Endothelial cell (in vitro differentiated cells): ENCODE measurements at regions not wholly inside any gene's neighbourhood (a gene's known extent, or its start where the extent isn't known, plus 50 kb on each side); places are given as distances from the start of the nearest gene placed in this dataset.
A peak's percentile ranks its signal among the peaks of the same experiment; 100 is the strongest.

Source experiments
- DNase-seq: peaks from one replicate; pipeline ENCODE4 v3.0.0; 2021; ENCODE audit warnings: low spot score
- H3K27ac Mint-ChIP-seq: one replicate; pipeline ENCODE4 v1.8.0; 2021; ENCODE audit warnings: mixed read lengths, inconsistent platforms; ENCODE audit not compliant: unreplicated experiment
- H3K27me3 Mint-ChIP-seq: one replicate; pipeline ENCODE4 v1.8.0; 2021; ENCODE audit warnings: mild to moderate bottlenecking, moderate library complexity, mixed read lengths, inconsistent platforms; ENCODE audit not compliant: unreplicated experiment
- H3K36me3 Mint-ChIP-seq: one replicate; pipeline ENCODE4 v1.8.0; 2021; ENCODE audit warnings: mild to moderate bottlenecking, low read depth, mixed read lengths, inconsistent platforms; ENCODE audit not compliant: unreplicated experiment
- H3K4me1 Mint-ChIP-seq: one replicate; pipeline ENCODE4 v1.8.0; 2021; ENCODE audit warnings: mild to moderate bottlenecking, mixed read lengths, inconsistent platforms; ENCODE audit not compliant: unreplicated experiment
- H3K4me3 Mint-ChIP-seq: one replicate; pipeline ENCODE4 v1.8.0; 2021; ENCODE audit warnings: mild to moderate bottlenecking, mixed read lengths, inconsistent platforms; ENCODE audit not compliant: unreplicated experiment
- H3K9me3 Mint-ChIP-seq: one replicate; pipeline ENCODE4 v1.8.0; 2021; ENCODE audit warnings: mixed read lengths, inconsistent platforms; ENCODE audit not compliant: unreplicated experiment
- CTCF ChIP-seq: fragments of 200-600 bp; sonication (generic); IDR thresholded peaks from one replicate; pipeline ENCODE4 v1.5.0; 2021; ENCODE audit warnings: antibody characterized with exemption; ENCODE audit not compliant: unreplicated experiment

DNA sequence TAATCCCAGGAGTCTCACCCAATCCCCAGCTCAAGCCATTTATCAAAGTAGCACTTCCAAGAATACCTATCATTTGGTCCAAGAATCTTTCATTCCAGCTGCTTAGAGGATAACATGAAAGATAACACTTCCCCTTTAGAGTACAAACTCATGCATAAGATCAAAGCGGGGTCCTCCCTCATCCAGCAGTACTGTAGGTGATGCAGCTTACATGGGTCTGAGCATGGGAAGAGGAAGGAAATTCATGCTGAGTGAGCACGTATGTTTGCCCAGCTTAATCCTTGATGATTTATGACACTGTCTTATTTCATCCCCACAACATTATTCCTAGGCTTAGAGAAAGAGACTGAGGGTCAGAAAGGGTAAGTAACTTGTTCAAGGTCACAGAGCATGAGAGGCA lies 167.1 kb upstream of the GJB5 start:
- Mint-ChIP-seq H3K9me3 (no peaks in the 10 kb centered on the region), H3K36me3 (no peaks in the 10 kb centered on the region), H3K4me1 (no peaks in the 10 kb centered on the region), H3K4me3 (no peak overlapping the region), H3K27me3 (peaks cover 1% of the 10 kb centered on the region), H3K27ac (no peak overlapping the region)
- no peak for TF ChIP-seq CTCF
- no peak for DNase-seq

- Mint-ChIP-seq H3K4me1 (no peaks in the 10 kb centered on the region), H3K36me3 (no peaks in the 10 kb centered on the region), H3K9me3 (no peaks in the 10 kb centered on the region), H3K27ac (no peak overlapping the region), H3K27me3 (peaks cover 1% of the 10 kb centered on the region), H3K4me3 (no peak overlapping the region)
- no peak for TF ChIP-seq CTCF
- peak; percentile 12 for DNase-seq
These were observed 164.6 kb upstream of the GJB5 start for GRCh38 chr1:34590211-34590623.

- H3K4me1 Mint-ChIP-seq = no peaks in the 10 kb centered on the region
- H3K9me3 Mint-ChIP-seq = no peaks in the 10 kb centered on the region
- peaks cover 1% of the 10 kb centered on the region for H3K27me3 Mint-ChIP-seq
- H3K36me3 Mint-ChIP-seq = no peaks in the 10 kb centered on the region
- no peak for DNase-seq
- no peak overlapping the region for H3K27ac Mint-ChIP-seq
- no peak overlapping the region for H3K4me3 Mint-ChIP-seq
- TF ChIP-seq CTCF = no peak
These were observed 162.9 kb upstream of the GJB5 start for GRCh38 chr1:34591751-34592629.

DNA sequence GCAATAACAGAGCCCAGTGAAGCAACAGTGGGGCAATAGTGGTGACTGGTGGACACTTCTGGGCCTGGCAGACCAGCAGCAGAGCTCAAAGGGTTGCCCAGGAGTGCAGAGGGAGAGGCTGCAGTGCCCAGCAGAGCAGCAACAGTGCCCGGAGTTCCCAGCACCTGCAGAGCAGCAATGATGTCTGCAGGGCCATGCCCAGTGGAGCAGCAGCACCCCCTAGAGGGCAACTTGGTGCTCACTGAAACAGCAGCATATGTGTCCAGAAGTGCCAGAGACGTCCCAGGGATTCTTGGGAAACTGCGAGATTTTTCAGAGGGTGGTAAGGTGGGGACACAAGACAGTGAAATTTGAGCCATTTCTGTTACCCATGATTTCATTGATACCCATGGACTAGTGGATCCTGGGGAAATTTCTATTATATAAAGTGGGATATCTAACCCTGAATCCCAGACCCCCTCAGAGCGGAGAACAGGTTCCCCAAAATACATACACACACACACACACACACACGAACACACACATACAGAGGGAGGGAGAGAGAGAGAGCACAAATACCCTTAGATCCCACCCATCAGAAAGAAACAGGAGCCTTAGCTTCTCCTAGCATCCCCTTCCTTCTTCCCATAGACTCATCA lies 156.9 kb upstream of the GJB5 start:
- peaks cover 5% of the 10 kb centered on the region for H3K27me3 Mint-ChIP-seq
- peak; percentile 79 for TF ChIP-seq CTCF
- H3K4me3 Mint-ChIP-seq = no peak overlapping the region
- H3K4me1 Mint-ChIP-seq = no peaks in the 10 kb centered on the region
- no peaks in the 10 kb centered on the region for H3K9me3 Mint-ChIP-seq
- DNase-seq = peak; percentile 92
- no peaks in the 10 kb centered on the region for H3K36me3 Mint-ChIP-seq
- H3K27ac Mint-ChIP-seq = no peak overlapping the region

GRCh38 chr1:34602907-34603306 lies 151.9 kb upstream of the GJB5 start:
- Mint-ChIP-seq H3K9me3 (no peaks in the 10 kb centered on the region), H3K27me3 (peaks cover 5% of the 10 kb centered on the region), H3K4me3 (no peak overlapping the region), H3K36me3 (no peaks in the 10 kb centered on the region), H3K4me1 (peaks cover 4% of the 10 kb centered on the region), H3K27ac (no peak overlapping the region)
- TF ChIP-seq CTCF = no peak
- no peak for DNase-seq
